ENCODE measurements at regions not wholly inside any gene's neighbourhood (a gene's known extent, or its start where the extent isn't known, plus 50 kb on each side); places are given as distances from the start of the nearest gene placed in this dataset.
"Not testable (repeated sequence)": the region's sequence is repeated elsewhere in the genome, so short reads cannot be mapped to it uniquely, and the experiment has no call there.

- H3K36me3 ChIP-seq (ENCODE audit: control insufficient read depth, insufficient read depth, low read length), result no peaks in the 10 kb centered on the region
- H4K20me1 ChIP-seq (ENCODE audit: control insufficient read depth, extremely low read depth, insufficient read depth, low read length), result no peaks in the 10 kb centered on the region
- H3K4me3 ChIP-seq (replicated peaks in 1 of 4; ENCODE audit: control extremely low read depth in 1 of 4, insufficient read depth in 1 of 4, low read depth in 3 of 4, low read length in 4 of 4), result no peak overlapping the region
- no peaks in the 10 kb centered on the region for H3K4me1 ChIP-seq (ENCODE audit: control insufficient read depth, extremely low read depth, insufficient read depth, low read length)
- DNase-seq (ENCODE audit: low read depth in 2 of 2), result no peak
- H3K9me3 ChIP-seq (ENCODE audit: control insufficient read depth, insufficient read depth, low read depth, low read length), result no peaks in the 10 kb centered on the region
- H3K27ac ChIP-seq (ENCODE audit: insufficient read depth, low read length), result no peak overlapping the region
- H2AFZ ChIP-seq (ENCODE audit: low read length), result no peak overlapping the region
- no peak overlapping the region for H3K4me2 ChIP-seq (ENCODE audit: extremely low read depth, insufficient read depth, low read length)
- no peaks in the 10 kb centered on the region for H3K79me2 ChIP-seq (ENCODE audit: control insufficient read depth, insufficient read depth, low read length)
- H3K27me3 ChIP-seq (ENCODE audit: control insufficient read depth, insufficient read depth, low read length), result no peaks in the 10 kb centered on the region
- H3K9ac ChIP-seq (ENCODE audit: insufficient read depth, low read length), result no peak overlapping the region
- no peak for TF ChIP-seq EZH2 (IDR thresholded peaks at IDR 0.05; ENCODE audit: low read length, missing control alignments)
- no peak for TF ChIP-seq CTCF (conservative IDR thresholded peaks at IDR 0.05 in 1 of 2, IDR thresholded peaks at IDR 0.05 in 1 of 2; ENCODE audit: low read depth in 1 of 2, low read length in 2 of 2)
These were observed 72.8 kb upstream of the PCAT7 start for GRCh38 chr9:94482110-94482509.

- Histone ChIP-seq H3K27me3 (ENCODE audit: control insufficient read depth, insufficient read depth, low read length) (no peaks in the 10 kb centered on the region), H3K9me3 (ENCODE audit: control insufficient read depth, insufficient read depth, low read depth, low read length) (no peaks in the 10 kb centered on the region), H3K36me3 (ENCODE audit: control insufficient read depth, insufficient read depth, low read length) (no peaks in the 10 kb centered on the region), H2AFZ (ENCODE audit: low read length) (no peak overlapping the region), H3K9ac (ENCODE audit: insufficient read depth, low read length) (no peak overlapping the region), H3K27ac (ENCODE audit: insufficient read depth, low read length) (no peak overlapping the region), H4K20me1 (ENCODE audit: control insufficient read depth, extremely low read depth, insufficient read depth, low read length) (no peaks in the 10 kb centered on the region), H3K4me1 (ENCODE audit: control insufficient read depth, extremely low read depth, insufficient read depth, low read length) (no peaks in the 10 kb centered on the region), H3K79me2 (ENCODE audit: control insufficient read depth, insufficient read depth, low read length) (no peaks in the 10 kb centered on the region), H3K4me3 (replicated peaks in 1 of 4; ENCODE audit: control extremely low read depth in 1 of 4, insufficient read depth in 1 of 4, low read depth in 3 of 4, low read length in 4 of 4) (no peak overlapping the region), H3K4me2 (ENCODE audit: extremely low read depth, insufficient read depth, low read length) (no peak overlapping the region)
- no peak for DNase-seq (ENCODE audit: low read depth in 2 of 2)
- TF ChIP-seq CTCF (conservative IDR thresholded peaks at IDR 0.05 in 1 of 2, IDR thresholded peaks at IDR 0.05 in 1 of 2; ENCODE audit: low read depth in 1 of 2, low read length in 2 of 2) (no peak), EZH2 (IDR thresholded peaks at IDR 0.05; ENCODE audit: low read length, missing control alignments) (no peak)
These were observed 64.4 kb upstream of the PCAT7 start for GRCh38 chr9:94490465-94490864.

DNA sequence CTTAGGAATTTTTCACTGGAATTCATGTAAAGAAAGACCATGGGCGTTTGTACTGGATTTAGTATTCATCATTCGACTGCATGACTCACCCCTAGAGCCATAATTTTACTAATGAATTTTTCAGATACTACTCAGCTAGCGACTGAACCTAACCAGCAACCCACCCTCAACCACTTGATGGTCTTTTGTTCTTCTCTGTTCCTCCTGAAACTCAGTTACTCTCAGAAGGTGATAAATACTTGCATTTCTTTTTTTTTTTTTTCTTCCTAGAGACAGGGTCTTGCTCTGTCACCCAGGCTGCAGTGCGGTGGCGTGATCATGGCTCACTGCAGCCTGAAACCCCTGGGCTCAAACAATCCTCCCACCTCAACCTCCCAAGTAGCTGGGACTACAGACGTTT, 62.8 kb upstream of the PCAT7 start:
- H3K4me2 ChIP-seq (ENCODE audit: extremely low read depth, insufficient read depth, low read length); H3K36me3 ChIP-seq (ENCODE audit: control insufficient read depth, insufficient read depth, low read length); H3K79me2 ChIP-seq (ENCODE audit: control insufficient read depth, insufficient read depth, low read length); DNase-seq (ENCODE audit: low read depth in 2 of 2); H3K4me3 ChIP-seq (replicated peaks in 1 of 4; ENCODE audit: control extremely low read depth in 1 of 4, insufficient read depth in 1 of 4, low read depth in 3 of 4, low read length in 4 of 4); H3K27ac ChIP-seq (ENCODE audit: insufficient read depth, low read length); H4K20me1 ChIP-seq (ENCODE audit: control insufficient read depth, extremely low read depth, insufficient read depth, low read length); H3K27me3 ChIP-seq (ENCODE audit: control insufficient read depth, insufficient read depth, low read length); H2AFZ ChIP-seq (ENCODE audit: low read length); H3K9me3 ChIP-seq (ENCODE audit: control insufficient read depth, insufficient read depth, low read depth, low read length); H3K9ac ChIP-seq (ENCODE audit: insufficient read depth, low read length); H3K4me1 ChIP-seq (ENCODE audit: control insufficient read depth, extremely low read depth, insufficient read depth, low read length): not testable (repeated sequence)

Measured in fibroblast of lung (primary cell).